OCI-LY3 (cell line): ENCODE measurements at regions not wholly inside any gene's neighbourhood (a gene's known extent, or its start where the extent isn't known, plus 50 kb on each side); places are given as distances from the start of the nearest gene placed in this dataset.

ENCODE experiments used
- H2AFZ ChIP-seq: fragments of 200-600, 300-600 bp; shearing (Covaris generic); 2 replicates; pipeline ENCODE4 v1.6.0; 2014; ENCODE audit warnings: antibody characterized with exemption, low read depth, low read length
- H3K27ac ChIP-seq: fragments of 200-600, 300-600 bp; sonication (generic); 2 replicates; pipeline ENCODE4 v1.5.1; 2014; ENCODE audit warnings: mild to moderate bottlenecking, low read length, moderate library complexity, mixed read lengths
- H3K27me3 ChIP-seq: fragments of 200-600, 300-600 bp; sonication (generic); 2 replicates; pipeline ENCODE4 v1.6.1; 2014; ENCODE audit warnings: low read depth, low read length, mixed read lengths
- H3K36me3 ChIP-seq: fragments of 200-600, 300-600 bp; sonication (generic); replicated peaks from 2 replicates; pipeline ENCODE3; 2014; ENCODE audit warnings: low read depth, low read length, mixed read lengths
- H3K4me1 ChIP-seq: fragments of 300-600, 200-600 bp; sonication (generic); 2 replicates; pipeline ENCODE4 v1.6.1; 2014; ENCODE audit warnings: low read length, mixed read lengths
- H3K4me2 ChIP-seq: fragments of 200-600, 300-600 bp; sonication (generic); 2 replicates; pipeline ENCODE4 v1.6.1; 2014; ENCODE audit warnings: low read length, mixed read lengths
- H3K4me3 ChIP-seq: fragments of 300-600, 200-600 bp; sonication (generic); 2 replicates; pipeline ENCODE4 v1.5.1; 2014; ENCODE audit warnings: antibody characterized with exemption, mild to moderate bottlenecking, low read length, moderate library complexity
- H3K79me2 ChIP-seq: fragments of 300-600, 200-600 bp; shearing (Covaris generic); 2 replicates; pipeline ENCODE4 v1.6.1; 2014; ENCODE audit warnings: mild to moderate bottlenecking, low read length, mixed read lengths
- H3K9ac ChIP-seq: fragments of 300-600, 200-600 bp; shearing (Covaris generic); 2 replicates; pipeline ENCODE4 v1.6.0; 2014; ENCODE audit warnings: mild to moderate bottlenecking, low read length, moderate library complexity
- H3K9me3 ChIP-seq: fragments of 200-600, 300-600 bp; shearing (Covaris generic); 2 replicates; pipeline ENCODE4 v1.6.1; 2014; ENCODE audit warnings: low read length, mixed read lengths; ENCODE audit not compliant: insufficient read depth
- H4K20me1 ChIP-seq: fragments of 200-600, 300-600 bp; sonication (generic); 2 replicates; pipeline ENCODE4 v1.6.1; 2016; ENCODE audit warnings: low read length, mixed read lengths; ENCODE audit not compliant: insufficient read depth
- EZH2phosphoT487 ChIP-seq: fragments of 200-600 bp; shearing (Covaris generic); IDR thresholded peaks from 2 replicates; pipeline ENCODE4 v1.6.1; 2018; ENCODE audit warnings: antibody characterized with exemption, mixed run types, low read depth
- TF ChIP-seq, protein P1 (sequence below): fragments of 200-600, 300-600 bp; sonication (generic); IDR thresholded peaks from 2 replicates; pipeline ENCODE4 v1.5.1; 2014; ENCODE audit warnings: antibody characterized with exemption, low read length, low read depth

DNA sequence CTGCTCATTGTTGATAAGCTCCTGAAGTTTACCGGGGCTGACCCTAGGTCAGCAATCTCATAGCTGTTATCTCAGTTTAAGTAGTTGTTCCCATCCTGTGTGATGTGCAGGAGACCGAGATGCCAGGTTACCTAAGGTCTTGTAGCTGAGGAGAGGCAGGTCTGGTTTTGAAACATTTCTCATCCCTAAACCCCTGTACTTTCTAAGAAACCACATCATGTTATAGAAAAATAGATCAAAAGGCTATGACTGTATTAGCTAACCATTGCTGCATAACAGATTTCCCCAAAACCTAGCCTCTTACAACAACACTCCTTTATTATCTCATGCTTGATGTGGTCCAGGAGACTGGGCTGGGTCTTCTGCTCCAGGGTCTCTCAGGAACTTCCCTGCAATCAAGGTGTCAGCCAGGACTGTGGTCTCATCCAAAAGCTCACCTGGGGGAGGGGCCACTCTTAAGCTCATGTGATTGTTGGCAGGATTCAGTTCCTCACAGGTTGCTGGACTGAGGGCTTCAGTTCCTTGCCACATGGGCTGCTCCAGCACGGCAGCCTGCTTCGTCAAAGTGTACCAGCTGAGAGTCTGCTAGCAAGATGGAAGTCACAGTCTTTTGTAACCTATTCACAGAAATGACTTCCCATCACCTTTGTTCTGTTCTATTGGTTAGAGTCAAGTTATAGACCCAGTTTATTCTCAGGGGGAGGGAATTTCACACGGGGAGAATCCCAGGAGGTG, 60.9 kb upstream of the CLCN4 start:
- no peak for TF ChIP-seq EZH2phosphoT487
- TF ChIP-seq, protein P1, sequence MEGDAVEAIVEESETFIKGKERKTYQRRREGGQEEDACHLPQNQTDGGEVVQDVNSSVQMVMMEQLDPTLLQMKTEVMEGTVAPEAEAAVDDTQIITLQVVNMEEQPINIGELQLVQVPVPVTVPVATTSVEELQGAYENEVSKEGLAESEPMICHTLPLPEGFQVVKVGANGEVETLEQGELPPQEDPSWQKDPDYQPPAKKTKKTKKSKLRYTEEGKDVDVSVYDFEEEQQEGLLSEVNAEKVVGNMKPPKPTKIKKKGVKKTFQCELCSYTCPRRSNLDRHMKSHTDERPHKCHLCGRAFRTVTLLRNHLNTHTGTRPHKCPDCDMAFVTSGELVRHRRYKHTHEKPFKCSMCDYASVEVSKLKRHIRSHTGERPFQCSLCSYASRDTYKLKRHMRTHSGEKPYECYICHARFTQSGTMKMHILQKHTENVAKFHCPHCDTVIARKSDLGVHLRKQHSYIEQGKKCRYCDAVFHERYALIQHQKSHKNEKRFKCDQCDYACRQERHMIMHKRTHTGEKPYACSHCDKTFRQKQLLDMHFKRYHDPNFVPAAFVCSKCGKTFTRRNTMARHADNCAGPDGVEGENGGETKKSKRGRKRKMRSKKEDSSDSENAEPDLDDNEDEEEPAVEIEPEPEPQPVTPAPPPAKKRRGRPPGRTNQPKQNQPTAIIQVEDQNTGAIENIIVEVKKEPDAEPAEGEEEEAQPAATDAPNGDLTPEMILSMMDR, result no peak

DNA sequence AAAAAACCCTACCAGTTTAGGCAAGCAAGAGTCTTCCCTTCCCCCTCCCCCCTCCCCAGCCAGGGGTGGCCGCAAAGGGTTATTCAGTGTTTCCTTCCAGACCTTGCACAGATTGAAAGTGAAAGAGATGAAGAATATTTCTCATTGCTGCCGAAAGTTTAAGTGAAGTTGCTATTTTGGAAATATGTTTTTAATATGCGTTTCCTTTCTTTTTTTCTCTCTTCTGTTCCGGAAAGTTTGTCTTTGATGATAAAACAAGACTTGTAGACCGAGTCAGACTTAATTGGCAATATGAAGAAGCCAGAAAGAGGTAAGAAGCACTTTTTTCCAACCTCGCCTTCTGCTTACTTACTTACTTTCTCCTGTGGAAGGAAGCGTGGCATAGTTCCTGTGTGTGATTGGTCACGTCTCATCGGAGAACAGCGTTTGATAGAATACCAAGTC, 58.5 kb upstream of the CLCN4 start:
- Histone ChIP-seq H2AFZ (peak overlapping the region; percentile 70), H4K20me1 (no peaks in the 10 kb centered on the region), H3K27me3 (peaks cover 26% of the 10 kb centered on the region), H3K36me3 (no peaks in the 10 kb centered on the region), H3K4me1 (peaks cover 12% of the 10 kb centered on the region), H3K4me2 (peak overlapping the region; percentile 86), H3K27ac (peak overlapping the region; percentile 18; the same call in 1 of the 2 replicates), H3K4me3 (peak overlapping the region; percentile 87), H3K9me3 (no peaks in the 10 kb centered on the region), H3K9ac (peak overlapping the region; percentile 54), H3K79me2 (no peaks in the 10 kb centered on the region)
- TF ChIP-seq, protein P1, result no peak
- TF ChIP-seq EZH2phosphoT487, result no peak

More for the DNA sequence above, 60.9 kb upstream of the CLCN4 start:
- Histone ChIP-seq H3K4me1 (peaks cover 12% of the 10 kb centered on the region), H4K20me1 (no peaks in the 10 kb centered on the region), H3K27me3 (peaks cover 26% of the 10 kb centered on the region), H3K79me2 (no peaks in the 10 kb centered on the region), H3K27ac (no peak overlapping the region), H3K9me3 (no peaks in the 10 kb centered on the region), H3K4me3 (no peak overlapping the region), H3K9ac (no peak overlapping the region), H2AFZ (no peak overlapping the region), H3K36me3 (no peaks in the 10 kb centered on the region), H3K4me2 (no peak overlapping the region)

DNA sequence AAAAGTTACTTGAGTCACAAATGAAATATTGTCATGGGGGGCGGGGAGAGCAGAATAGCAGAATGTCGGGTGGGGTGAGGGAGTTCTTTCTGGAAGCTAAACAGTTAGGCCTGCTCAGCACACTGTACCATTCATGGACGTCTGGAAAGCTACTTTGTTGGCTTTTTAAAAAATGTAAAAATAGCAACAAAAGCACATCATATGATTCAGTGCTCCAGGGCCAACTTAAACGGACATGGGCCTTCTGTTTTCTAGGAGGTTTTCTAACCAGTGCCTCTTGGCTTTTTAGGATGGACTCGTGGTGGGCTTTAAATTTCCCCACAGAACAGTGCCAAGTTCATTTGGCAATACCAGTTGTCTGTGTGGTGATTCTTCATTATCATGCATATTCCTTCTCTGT, 57.4 kb upstream of the CLCN4 start:
- no peak overlapping the region for H3K4me3 ChIP-seq
- no peak overlapping the region for H3K4me2 ChIP-seq
- peaks cover 12% of the 10 kb centered on the region for H3K4me1 ChIP-seq

DNA sequence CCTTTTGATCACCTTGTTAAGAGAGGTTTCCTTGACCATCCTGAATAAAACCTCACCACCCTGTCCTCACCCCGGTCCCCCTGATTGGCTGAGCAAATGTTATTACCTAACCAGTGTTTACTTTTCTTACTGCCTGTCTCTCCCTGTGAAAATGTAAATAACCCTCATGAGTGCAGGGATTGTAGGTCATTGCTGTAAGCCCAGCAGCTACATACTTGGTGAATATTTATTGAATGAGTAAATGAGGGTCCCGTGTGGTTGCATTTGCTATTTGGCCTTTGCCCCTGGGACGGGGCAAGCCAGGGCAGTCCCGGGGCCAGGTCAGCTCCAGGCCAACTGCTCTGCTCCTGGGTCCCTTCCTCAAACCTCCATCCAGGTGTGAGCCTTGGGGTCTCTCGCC, 55.5 kb upstream of the CLCN4 start:
- Histone ChIP-seq H3K4me1 (peaks cover 7% of the 10 kb centered on the region), H3K4me3 (no peak overlapping the region), H3K27ac (no peak overlapping the region), H3K4me2 (no peak overlapping the region), H3K9ac (no peak overlapping the region), H3K9me3 (no peaks in the 10 kb centered on the region), H3K79me2 (no peaks in the 10 kb centered on the region), H2AFZ (no peak overlapping the region), H3K27me3 (peaks cover 14% of the 10 kb centered on the region), H3K36me3 (no peaks in the 10 kb centered on the region), H4K20me1 (no peaks in the 10 kb centered on the region)
- TF ChIP-seq, protein P1, result no peak
- no peak for TF ChIP-seq EZH2phosphoT487

More for the DNA sequence above, 57.4 kb upstream of the CLCN4 start:
- H4K20me1 ChIP-seq, result no peaks in the 10 kb centered on the region
- peaks cover 26% of the 10 kb centered on the region for H3K27me3 ChIP-seq
- no peak overlapping the region for H2AFZ ChIP-seq
- H3K27ac ChIP-seq, result no peak overlapping the region
- no peaks in the 10 kb centered on the region for H3K36me3 ChIP-seq
- TF ChIP-seq, protein P1, result no peak
- TF ChIP-seq EZH2phosphoT487, result no peak
- no peak overlapping the region for H3K9ac ChIP-seq
- no peaks in the 10 kb centered on the region for H3K9me3 ChIP-seq
- no peaks in the 10 kb centered on the region for H3K79me2 ChIP-seq
